HG03060 (cell line): ENCODE measurements at regions not wholly inside any gene's neighbourhood (a gene's known extent, or its start where the extent isn't known, plus 50 kb on each side); places are given as distances from the start of the nearest gene placed in this dataset.

ENCODE experiments used
- ATAC-seq: cut with Tn5 transposase; IDR thresholded peaks from one replicate; pipeline ENCODE4 v1.9.1; 2021; ENCODE audit warnings: low read depth, moderate number of reproducible peaks; ENCODE audit not compliant: unreplicated experiment

- ATAC-seq: no peak
Measured at GRCh38 chr20:48314925-48315592, 512.7 kb downstream of the PREX1 start.

GRCh38 chr20:48313324-48313723, 514.5 kb downstream of the PREX1 start:
- no peak for ATAC-seq

- no peak for ATAC-seq
Measured at GRCh38 chr20:48311956-48312355, 515.8 kb downstream of the PREX1 start.

GRCh38 chr20:48310305-48310704, 517.5 kb downstream of the PREX1 start:
- ATAC-seq: no peak

GRCh38 chr20:48309293-48309692, 518.5 kb downstream of the PREX1 start:
- no peak for ATAC-seq

GRCh38 chr20:48308882-48309281, 518.9 kb downstream of the PREX1 start:
- ATAC-seq: no peak

GRCh38 chr20:48308232-48308781, 519.5 kb downstream of the PREX1 start:
- no peak for ATAC-seq

GRCh38 chr20:48307277-48307676, 520.5 kb downstream of the PREX1 start:
- ATAC-seq: no peak

GRCh38 chr20:48302844-48303542, 517.7 kb upstream of the SULF2 start:
- ATAC-seq: no peak

GRCh38 chr20:48302149-48302548, 516.9 kb upstream of the SULF2 start:
- ATAC-seq: no peak

- ATAC-seq: no peak
Measured at GRCh38 chr20:48301189-48301588, 515.9 kb upstream of the SULF2 start.

GRCh38 chr20:48300529-48300928, 515.2 kb upstream of the SULF2 start:
- ATAC-seq: no peak

GRCh38 chr20:48298851-48299484, 513.7 kb upstream of the SULF2 start:
- ATAC-seq: no peak

- no peak for ATAC-seq
Measured at GRCh38 chr20:48298433-48298832, 513.2 kb upstream of the SULF2 start.

GRCh38 chr20:48295966-48296421, 510.7 kb upstream of the SULF2 start:
- ATAC-seq: no peak

GRCh38 chr20:48295445-48295903, 510.2 kb upstream of the SULF2 start:
- ATAC-seq: no peak

- ATAC-seq: no peak
Measured at GRCh38 chr20:48294942-48295341, 509.7 kb upstream of the SULF2 start.

GRCh38 chr20:48294196-48294595, 508.9 kb upstream of the SULF2 start:
- no peak for ATAC-seq

GRCh38 chr20:48293671-48294070, 508.4 kb upstream of the SULF2 start:
- no peak for ATAC-seq

GRCh38 chr20:48292806-48293205, 507.5 kb upstream of the SULF2 start:
- no peak for ATAC-seq

- ATAC-seq: no peak
Measured at GRCh38 chr20:48291896-48292295, 506.6 kb upstream of the SULF2 start.
